ENCODE measurements at regions not wholly inside any gene's neighbourhood (a gene's known extent, or its start where the extent isn't known, plus 50 kb on each side); places are given as distances from the start of the nearest gene placed in this dataset.

DNA sequence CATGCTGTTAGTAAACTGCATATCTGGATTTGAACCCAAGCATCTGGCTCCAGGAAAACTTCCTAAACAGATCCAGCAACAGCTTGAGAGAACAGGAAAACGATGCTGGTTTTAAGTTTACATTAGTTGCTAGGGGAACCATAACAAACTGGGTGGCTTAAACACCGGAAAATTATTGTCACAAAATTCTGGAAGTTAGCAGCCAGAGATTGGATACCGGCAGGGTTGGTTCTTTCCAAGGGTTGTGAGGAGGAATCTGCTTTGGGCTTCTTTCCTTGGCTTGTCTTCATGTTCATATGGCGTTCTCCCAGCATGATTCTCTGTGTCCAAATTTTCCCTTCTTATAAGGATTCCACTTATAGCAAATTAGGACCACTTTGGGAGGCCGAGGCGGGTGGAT lies 276.9 kb upstream of the TOM1L1 start:
- TF ChIP-seq, protein P1, sequence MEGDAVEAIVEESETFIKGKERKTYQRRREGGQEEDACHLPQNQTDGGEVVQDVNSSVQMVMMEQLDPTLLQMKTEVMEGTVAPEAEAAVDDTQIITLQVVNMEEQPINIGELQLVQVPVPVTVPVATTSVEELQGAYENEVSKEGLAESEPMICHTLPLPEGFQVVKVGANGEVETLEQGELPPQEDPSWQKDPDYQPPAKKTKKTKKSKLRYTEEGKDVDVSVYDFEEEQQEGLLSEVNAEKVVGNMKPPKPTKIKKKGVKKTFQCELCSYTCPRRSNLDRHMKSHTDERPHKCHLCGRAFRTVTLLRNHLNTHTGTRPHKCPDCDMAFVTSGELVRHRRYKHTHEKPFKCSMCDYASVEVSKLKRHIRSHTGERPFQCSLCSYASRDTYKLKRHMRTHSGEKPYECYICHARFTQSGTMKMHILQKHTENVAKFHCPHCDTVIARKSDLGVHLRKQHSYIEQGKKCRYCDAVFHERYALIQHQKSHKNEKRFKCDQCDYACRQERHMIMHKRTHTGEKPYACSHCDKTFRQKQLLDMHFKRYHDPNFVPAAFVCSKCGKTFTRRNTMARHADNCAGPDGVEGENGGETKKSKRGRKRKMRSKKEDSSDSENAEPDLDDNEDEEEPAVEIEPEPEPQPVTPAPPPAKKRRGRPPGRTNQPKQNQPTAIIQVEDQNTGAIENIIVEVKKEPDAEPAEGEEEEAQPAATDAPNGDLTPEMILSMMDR (IDR thresholded peaks at IDR 0.05) = no peak
- TF ChIP-seq POLR2A (IDR thresholded peaks at IDR 0.05) = no peak

Data from uterus (tissue), 2 donors.